Stimulated activated CD4-positive, alpha-beta T cell treated with anti-CD3 and anti-CD28 coated beads, TNF-alpha, amount 100 ng/mL, for 24 hours (primary cell): ENCODE measurements at regions not wholly inside any gene's neighbourhood (a gene's known extent, or its start where the extent isn't known, plus 50 kb on each side); places are given as distances from the start of the nearest gene placed in this dataset.
"Not testable (repeated sequence)": the region's sequence is repeated elsewhere in the genome, so short reads cannot be mapped to it uniquely, and the experiment has no call there.

Source experiments
- DNase-seq, 3 experiments: peaks; one replicate each; pipeline ENCODE4 v3.0.0-alpha.2; 2020; ENCODE audit warnings: low read depth in 3 of 3

- no peak for DNase-seq
Observed at GRCh38 chr13:81562598-81562997, 1221.7 kb upstream of the SPRY2 start.

DNA sequence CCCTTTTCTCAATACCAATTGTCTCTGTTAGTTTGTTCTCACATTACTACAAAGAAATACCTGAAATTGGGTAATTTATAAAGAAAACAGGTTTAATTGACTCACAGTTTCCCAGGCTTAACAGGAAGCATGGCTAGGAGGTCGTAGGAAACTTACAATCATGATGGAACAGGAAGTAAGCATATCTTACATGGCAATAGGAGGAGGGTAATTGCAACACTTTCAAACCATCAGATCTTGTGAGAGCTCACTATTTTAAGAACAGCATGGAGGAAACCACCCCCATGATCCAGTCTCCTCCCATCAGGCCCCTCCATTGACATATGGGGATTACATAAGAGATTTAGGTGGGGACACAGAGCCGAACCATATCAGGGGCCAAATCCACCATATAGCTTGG is 1210.1 kb upstream of the SPRY2 start:
- DNase-seq, result no peak

DNA sequence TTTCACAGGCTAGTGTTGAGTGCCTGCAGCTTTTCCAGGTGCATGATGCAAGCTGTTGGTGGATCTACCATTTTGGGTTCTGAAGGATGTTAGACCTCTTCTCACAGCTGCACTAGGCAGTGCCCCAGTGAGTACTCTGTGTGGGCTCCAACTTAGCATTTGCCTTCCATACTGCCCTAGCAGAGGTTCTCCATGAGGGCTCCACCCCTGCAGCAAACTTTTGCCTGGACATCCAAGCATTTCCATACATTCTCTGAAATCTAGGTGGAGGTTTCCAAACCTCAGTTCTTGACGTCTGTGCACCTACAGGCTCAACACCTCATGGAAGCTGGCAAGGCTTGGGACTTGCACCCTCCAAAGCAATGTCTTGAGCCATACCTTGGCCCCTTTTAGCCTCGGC is 1205.4 kb upstream of the SPRY2 start:
- DNase-seq, result not testable (repeated sequence)

- no peak for DNase-seq
Observed at GRCh38 chr13:81540777-81541176, 1199.9 kb upstream of the SPRY2 start.

- DNase-seq, result no peak
Observed at GRCh38 chr13:81539643-81540150, 1198.8 kb upstream of the SPRY2 start.

- DNase-seq, result no peak
Observed at GRCh38 chr13:81498969-81499368, 1158.0 kb upstream of the SPRY2 start.

- DNase-seq, result no peak
Observed at GRCh38 chr13:81493144-81493543, 1152.2 kb upstream of the SPRY2 start.

GRCh38 chr13:81492449-81492848 is 1151.5 kb upstream of the SPRY2 start:
- no peak for DNase-seq

GRCh38 chr13:81488021-81488420 is 1147.1 kb upstream of the SPRY2 start:
- no peak for DNase-seq

DNA sequence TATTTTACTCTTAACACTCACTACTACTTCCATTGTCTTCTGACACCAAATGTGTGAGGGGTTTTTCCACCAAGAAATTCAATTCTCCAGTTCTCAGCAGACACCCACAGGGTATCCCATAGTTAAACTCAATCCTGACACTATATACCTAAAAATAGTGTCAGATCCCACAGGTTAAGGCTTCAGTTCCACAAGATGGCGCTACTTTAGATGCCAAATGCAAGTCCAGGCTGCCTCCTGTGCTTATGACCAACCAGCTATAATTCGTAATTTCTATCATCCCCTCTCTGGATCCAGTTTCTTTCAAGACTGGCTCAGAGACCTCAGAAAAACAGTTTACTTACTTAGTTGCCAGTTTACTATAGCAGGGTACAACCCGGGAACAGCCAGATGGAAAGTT is 1146.2 kb upstream of the SPRY2 start:
- DNase-seq, result no peak

- no peak for DNase-seq
Observed at GRCh38 chr13:81480634-81481033, 1139.7 kb upstream of the SPRY2 start.

DNA sequence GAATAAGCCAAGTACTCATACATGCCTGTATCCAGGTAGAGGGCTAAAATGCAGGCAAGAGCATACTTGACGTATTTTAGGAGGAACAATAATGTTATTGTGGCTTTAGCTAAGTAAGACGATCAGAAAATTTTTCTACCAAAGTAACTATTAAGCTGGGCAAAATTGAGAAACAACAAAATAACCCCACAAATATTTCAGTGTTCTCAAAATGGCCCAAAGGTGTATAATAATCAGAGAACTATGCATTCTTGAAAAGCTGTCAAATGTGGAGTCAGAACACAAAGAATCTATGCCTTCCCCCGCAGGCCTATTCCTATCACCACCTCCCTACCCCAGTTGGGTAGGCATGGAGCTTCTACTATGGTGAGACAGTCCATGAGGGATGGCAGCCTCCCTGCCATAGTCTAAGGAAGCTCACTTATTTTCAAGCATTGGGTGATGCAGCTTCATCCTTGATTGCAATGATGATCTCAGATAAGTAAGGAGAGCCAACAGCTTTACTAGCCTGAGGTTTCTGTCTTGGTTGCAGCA is 1132.5 kb upstream of the SPRY2 start:
- DNase-seq, result no peak

DNA sequence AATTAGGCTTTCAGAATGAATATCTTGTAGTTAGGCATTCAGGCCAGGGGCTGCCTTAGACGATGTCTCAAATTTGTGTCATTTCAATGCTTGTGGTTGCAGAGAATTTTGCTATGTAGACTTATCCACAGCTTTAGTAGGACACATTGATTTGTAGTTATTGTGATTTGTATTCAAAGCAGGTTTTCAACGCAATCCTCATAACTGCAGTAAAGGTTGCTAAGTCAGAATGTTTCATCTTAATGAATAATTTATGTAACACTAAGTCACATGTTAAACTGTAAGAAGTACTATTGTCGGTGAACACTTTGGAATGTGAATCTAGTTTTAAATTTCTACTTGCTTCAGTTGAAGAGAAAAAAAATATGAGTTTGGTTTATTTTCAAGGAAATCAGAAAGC is 1117.2 kb upstream of the SPRY2 start:
- no peak for DNase-seq

GRCh38 chr13:81446441-81446840 is 1105.5 kb upstream of the SPRY2 start:
- no peak for DNase-seq

- DNase-seq, result no peak
Observed at GRCh38 chr13:81442904-81443303, 1102.0 kb upstream of the SPRY2 start.

DNA sequence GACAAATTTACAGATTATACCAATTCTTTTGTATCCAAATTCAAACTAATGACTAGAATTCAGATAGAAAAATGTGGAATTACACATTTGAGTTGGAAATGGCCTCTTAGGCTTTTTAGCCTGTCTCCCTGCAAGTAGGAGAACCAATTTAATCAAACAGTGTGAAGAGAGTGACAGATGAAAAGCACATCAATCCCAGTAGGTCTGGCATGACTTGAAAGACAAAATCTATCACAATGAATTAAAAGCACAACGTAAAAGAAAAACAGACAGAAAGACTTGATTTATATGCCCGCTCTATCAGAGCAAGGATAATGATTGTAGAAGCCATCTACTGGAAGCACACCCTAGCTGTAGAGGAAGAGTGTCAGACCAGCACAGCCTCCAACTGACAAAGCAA is 1084.4 kb upstream of the SPRY2 start:
- no peak for DNase-seq

DNA sequence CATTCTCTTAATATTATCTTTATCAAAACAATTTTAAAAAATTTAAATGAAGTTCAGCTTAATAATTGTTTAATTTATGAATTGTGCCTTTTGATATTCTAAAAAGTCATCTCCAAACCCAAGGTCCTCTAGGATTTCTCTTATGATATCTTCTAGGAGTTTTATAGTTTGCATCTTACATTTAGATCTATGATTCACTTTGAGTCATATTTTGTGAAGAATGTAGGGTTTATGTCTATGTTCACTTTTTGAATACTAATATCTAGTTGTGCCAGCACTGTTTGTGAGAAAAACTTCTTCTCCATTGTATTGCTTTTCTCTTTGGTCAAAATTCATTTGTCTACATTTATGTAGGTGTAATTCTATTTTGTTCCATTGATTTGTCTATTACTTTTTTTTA is 1068.4 kb upstream of the SPRY2 start:
- DNase-seq, result no peak

DNA sequence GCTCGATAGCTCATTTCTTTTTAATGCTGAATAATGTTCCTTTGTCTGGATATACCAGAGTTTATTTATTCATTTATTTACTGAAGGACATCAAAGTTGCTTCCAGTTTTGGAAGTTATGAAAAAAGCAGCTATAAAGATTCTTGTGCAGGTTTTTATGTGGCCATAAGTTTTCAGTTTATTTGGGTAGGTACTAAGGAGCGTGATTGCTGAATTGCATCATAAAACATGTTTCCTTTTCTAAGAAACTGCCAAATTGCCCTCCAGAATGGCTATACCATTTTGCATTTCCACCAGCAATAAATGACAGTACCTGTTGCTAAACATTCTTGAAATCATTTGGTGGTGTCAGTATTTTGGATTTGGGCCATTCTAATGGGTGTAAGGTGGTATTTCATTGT is 1067.7 kb upstream of the SPRY2 start:
- no peak for DNase-seq

DNA sequence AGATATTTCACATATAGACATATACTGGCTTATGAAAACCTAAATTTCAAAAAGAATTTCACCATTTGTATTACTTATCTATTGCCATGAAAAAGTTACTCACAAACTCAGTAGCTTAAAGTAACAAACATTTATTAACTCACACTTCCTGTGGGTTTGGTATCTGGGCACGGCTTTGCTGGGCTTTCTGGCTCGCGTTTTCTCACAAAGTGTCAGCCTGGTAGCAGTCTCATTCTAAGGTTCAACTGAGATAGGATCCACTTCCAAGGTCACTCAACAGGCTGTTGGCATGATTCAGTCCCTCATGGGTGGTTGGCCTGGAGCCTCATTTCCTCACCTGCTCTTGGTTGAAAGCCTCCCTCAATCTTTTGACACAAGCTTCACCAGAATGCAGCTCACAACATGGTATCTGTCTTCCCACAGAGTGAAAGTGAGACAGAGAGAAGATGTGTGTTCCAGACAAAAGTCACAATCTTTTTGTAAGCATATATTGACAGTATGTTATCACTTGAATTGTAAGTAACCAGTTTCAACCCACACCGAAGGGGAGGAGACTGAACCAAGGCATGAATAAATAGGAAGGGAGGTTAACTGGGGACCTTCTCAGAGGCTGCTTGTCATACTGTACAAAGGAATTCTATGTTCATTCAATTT is 1065.8 kb upstream of the SPRY2 start:
- no peak for DNase-seq

DNA sequence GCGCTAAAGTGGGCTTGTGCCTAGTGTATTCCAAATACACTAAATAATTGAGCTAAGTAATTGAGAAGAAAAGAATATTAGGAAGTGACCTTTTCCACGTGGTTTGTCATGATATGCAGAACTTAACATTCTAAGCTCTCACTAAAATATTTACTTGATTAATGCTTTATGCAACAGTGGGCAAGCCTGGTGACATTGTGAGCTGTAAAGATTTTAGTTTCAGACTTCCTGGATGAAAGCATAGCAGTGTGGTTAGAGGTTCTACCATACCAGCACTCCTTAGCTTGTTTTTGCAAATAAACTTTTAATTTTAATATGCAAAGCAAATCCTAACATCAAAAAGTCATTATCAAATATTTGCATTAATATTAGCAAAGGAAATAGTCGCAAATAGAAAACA is 1065.1 kb upstream of the SPRY2 start:
- DNase-seq, result no peak

- no peak for DNase-seq
Observed at GRCh38 chr13:81396192-81396591, 1055.3 kb upstream of the SPRY2 start.

GRCh38 chr13:81395368-81395767 is 1054.4 kb upstream of the SPRY2 start:
- no peak for DNase-seq

- no peak for DNase-seq
Observed at GRCh38 chr13:81394640-81395039, 1053.7 kb upstream of the SPRY2 start.

DNA sequence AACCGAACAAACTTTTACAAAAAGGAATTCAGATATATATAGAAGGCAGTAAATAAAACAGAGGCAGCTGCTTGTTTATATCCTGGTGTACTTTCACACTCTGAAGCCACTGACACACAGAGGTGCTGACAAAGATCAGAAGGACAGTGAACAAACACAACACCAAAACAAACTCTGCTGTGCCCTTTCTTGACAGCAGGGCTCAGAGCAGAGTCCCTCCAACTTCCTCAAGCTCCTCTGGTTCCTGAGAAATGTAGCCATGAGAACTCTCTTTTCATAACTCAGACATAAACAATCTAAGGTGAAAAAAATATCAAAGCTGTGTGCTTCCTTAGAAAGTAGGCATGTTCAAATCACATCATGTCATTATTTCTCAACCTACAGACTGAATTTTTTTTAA is 1052.8 kb upstream of the SPRY2 start:
- no peak for DNase-seq
